ENCODE measurements at regions not wholly inside any gene's neighbourhood (a gene's known extent, or its start where the extent isn't known, plus 50 kb on each side); places are given as distances from the start of the nearest gene placed in this dataset.
A peak's percentile ranks its signal among the peaks of the same experiment; 100 is the strongest.
"Not testable (repeated sequence)": the region's sequence is repeated elsewhere in the genome, so short reads cannot be mapped to it uniquely, and the experiment has no call there.

DNA sequence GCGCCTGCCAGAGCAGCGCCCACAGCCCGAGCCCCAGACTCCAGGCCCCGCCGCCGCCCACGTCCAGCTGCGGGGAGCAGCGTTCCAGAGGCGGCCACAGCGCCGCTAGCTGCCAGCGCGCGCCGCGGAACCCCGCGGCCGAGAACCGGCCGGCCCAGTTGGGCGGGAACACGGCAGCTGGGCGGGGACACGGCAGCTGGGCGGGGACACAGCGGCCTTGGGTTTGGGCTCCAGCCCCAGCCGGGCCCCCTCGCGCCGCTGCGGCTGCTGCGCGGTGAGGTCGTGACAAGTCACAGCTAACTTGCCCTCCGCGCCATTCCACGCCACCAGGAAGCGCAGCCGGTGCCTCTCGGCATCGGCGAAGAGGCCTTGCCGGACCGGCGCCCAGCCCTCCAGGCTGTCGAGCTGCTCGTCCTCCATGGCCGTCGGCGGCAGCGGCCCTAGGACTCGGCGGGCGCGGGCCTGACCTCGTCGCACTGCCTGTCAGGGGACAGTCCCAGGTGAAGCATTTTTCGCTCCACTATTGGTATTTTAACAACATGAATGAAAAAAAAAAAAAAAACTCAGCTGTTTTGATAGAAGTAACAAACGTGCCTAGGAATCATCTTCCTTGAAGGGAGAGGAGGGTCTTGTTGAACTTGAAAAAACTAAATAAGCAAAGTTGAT is 56.6 kb upstream of the GOLGA8N start:
- H3K79me2 ChIP-seq (ENCODE audit: insufficient read depth); H3K9me3 ChIP-seq (ENCODE audit: low read depth); H3K4me1 ChIP-seq (ENCODE audit: insufficient read depth); H3F3A ChIP-seq (ENCODE audit: insufficient read depth); in situ Hi-C loops (cut with MboI); H4K20me1 ChIP-seq (ENCODE audit: insufficient read depth); H3K36me3 ChIP-seq (ENCODE audit: low read depth); H3K9me2 ChIP-seq (ENCODE audit: insufficient read depth); H3K27me3 ChIP-seq (replicated peaks; ENCODE audit: insufficient read depth): not testable (repeated sequence)
- peak; percentile 22 for DNase-seq
- Histone ChIP-seq H3K9ac (peak overlapping the region; percentile 86), H3K4me3 (peak overlapping the region; percentile 80), H3K27ac (peak overlapping the region; percentile 66), H3K4me2 (ENCODE audit: unreplicated experiment) (peak overlapping the region; percentile 81), H2AFZ (peak overlapping the region; percentile 95)
- WGBS, 2 experiments (ENCODE audit: low coverage in 1 of 2, low lambda C conversion rate in 2 of 2, missing lambda C conversion rate in 2 of 2), result 1 to 2% methylated on average over 20 to 25 of the region's 61 CpGs

DNA sequence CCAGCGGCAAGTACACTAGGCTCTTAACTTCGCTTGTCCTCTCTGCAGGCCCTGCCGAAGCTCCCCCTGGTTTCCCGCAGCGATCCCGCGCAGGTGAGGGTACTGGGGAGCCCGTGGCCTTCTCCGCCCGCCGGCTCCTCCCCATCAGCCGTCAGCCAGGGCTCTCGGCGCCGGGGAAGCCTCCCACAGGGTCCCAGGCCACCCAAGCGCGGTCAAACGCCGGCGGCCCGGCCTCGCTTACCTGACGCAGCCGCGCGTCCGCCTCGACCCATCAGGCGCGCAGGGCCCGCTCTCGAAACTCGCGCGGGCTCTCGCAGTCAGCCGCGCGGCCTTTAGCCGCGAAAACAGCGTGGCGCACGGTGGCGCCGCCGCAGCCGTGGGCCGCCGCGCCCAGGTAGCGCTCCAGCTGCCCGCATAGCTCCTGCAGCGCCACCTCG is 57.2 kb upstream of the GOLGA8N start:
- H3F3A ChIP-seq (ENCODE audit: insufficient read depth); H3K9me2 ChIP-seq (ENCODE audit: insufficient read depth); DNase-seq; H3K27me3 ChIP-seq (replicated peaks; ENCODE audit: insufficient read depth); H3K36me3 ChIP-seq (ENCODE audit: low read depth); H3K4me3 ChIP-seq; H3K4me1 ChIP-seq (ENCODE audit: insufficient read depth); H3K79me2 ChIP-seq (ENCODE audit: insufficient read depth); H4K20me1 ChIP-seq (ENCODE audit: insufficient read depth); H3K9me3 ChIP-seq (ENCODE audit: low read depth); H2AFZ ChIP-seq; H3K4me2 ChIP-seq (ENCODE audit: unreplicated experiment); H3K27ac ChIP-seq; H3K9ac ChIP-seq; in situ Hi-C loops (cut with MboI): not testable (repeated sequence)
- no CpG with 5 or more reads among the region's 55 CpGs for WGBS, 2 experiments (ENCODE audit: low coverage in 1 of 2, low lambda C conversion rate in 2 of 2, missing lambda C conversion rate in 2 of 2)

DNA sequence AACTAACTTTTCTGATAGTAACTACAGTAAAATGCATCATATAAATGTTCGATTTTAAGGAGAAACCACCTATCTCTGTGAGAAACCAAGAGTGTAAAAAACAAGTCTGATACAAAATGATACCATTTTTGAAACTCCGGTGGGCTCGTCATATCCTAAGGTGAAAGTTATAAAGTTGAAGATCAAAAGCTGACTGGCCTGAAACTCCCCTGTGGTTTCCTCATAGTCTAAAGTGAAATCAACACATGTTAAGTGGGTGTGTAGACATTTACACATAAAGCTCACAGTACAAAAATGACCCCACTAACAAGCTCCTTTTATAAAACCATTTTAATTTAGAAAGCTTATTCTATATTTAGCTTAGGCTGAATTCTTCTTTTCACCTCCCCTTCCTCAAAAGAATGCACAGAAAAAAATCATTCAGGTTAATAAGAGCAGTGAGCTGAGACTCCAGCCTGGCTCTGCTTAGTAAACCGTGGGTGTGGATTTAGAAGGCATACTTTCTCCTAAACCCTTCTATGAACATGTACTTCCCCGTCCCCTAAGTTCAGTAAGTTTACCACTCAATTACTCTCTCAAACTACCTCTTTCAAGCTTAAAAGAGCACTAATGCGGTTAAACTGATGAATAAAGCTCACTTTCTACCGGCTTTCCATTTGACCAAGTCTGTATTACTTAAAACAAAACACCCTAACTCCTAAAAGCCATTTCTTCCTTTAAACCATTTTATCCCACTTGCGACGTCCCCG is 57.9 kb upstream of the GOLGA8N start:
- H4K20me1 ChIP-seq (ENCODE audit: insufficient read depth); H3K27ac ChIP-seq; H3K9me2 ChIP-seq (ENCODE audit: insufficient read depth); H3K4me1 ChIP-seq (ENCODE audit: insufficient read depth); H3K9me3 ChIP-seq (ENCODE audit: low read depth); DNase-seq; H3K36me3 ChIP-seq (ENCODE audit: low read depth); H3K9ac ChIP-seq; in situ Hi-C loops (cut with MboI); H3K4me2 ChIP-seq (ENCODE audit: unreplicated experiment); H3K4me3 ChIP-seq; H3K27me3 ChIP-seq (replicated peaks; ENCODE audit: insufficient read depth); H3F3A ChIP-seq (ENCODE audit: insufficient read depth); H3K79me2 ChIP-seq (ENCODE audit: insufficient read depth); H2AFZ ChIP-seq: not testable (repeated sequence)
- no CpG with 5 or more reads among the region's 10 CpGs for WGBS, 2 experiments (ENCODE audit: low coverage in 1 of 2, low lambda C conversion rate in 2 of 2, missing lambda C conversion rate in 2 of 2)

DNA sequence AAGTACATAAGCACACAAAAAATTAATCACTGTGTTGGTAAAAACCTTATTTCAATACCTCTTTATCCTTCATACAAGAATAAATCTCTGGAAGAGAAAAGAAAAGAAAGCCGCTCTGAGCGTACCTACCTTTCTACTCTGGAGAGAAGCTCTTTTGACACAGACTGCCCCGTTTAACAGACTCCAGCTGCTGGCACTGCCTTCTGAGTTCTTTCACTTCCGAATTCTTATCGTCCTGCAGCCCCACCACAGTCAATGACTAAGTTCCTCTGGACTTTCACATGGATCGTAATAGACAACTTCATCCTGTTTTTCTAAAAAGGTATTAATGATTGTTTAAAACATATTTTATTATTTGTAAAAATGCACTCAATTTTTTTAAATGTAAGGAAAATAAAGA is 67.5 kb upstream of the GOLGA8O start:
- H3K9me3 ChIP-seq (ENCODE audit: low read depth); H3K4me2 ChIP-seq (ENCODE audit: unreplicated experiment); H4K20me1 ChIP-seq (ENCODE audit: insufficient read depth); H3K9ac ChIP-seq; H3K9me2 ChIP-seq (ENCODE audit: insufficient read depth); H3K27me3 ChIP-seq (replicated peaks; ENCODE audit: insufficient read depth); H3K36me3 ChIP-seq (ENCODE audit: low read depth); H3K79me2 ChIP-seq (ENCODE audit: insufficient read depth); H2AFZ ChIP-seq; H3F3A ChIP-seq (ENCODE audit: insufficient read depth); in situ Hi-C loops (cut with MboI); H3K4me1 ChIP-seq (ENCODE audit: insufficient read depth); H3K4me3 ChIP-seq; DNase-seq; H3K27ac ChIP-seq: not testable (repeated sequence)
- 85 to 87% methylated on average over 5 to 6 of the region's 6 CpGs for WGBS, 2 experiments (ENCODE audit: low coverage in 1 of 2, low lambda C conversion rate in 2 of 2, missing lambda C conversion rate in 2 of 2)

DNA sequence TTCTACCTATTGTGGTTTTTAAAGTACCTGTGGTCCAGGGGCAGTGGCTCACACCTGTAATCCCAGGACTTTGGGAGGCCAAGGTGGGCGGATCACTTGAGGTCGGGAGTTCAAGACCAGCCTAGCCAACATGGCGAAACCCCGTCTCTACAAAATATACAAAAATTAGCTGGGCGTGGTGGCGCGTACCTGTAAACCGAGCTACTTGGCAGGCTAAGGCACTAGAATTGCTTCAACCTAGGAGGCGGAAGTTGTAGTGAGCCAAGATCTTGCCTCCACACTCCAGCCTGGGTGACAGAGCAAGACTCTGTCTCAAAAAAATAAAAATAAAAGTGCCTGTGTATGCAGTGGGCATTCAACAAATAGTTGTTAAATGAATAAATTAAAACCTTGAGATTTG is 67.0 kb upstream of the GOLGA8O start:
- H3K4me2 ChIP-seq (ENCODE audit: unreplicated experiment); H3K36me3 ChIP-seq (ENCODE audit: low read depth); H4K20me1 ChIP-seq (ENCODE audit: insufficient read depth); H2AFZ ChIP-seq; in situ Hi-C loops (cut with MboI); H3K27me3 ChIP-seq (replicated peaks; ENCODE audit: insufficient read depth); DNase-seq; H3F3A ChIP-seq (ENCODE audit: insufficient read depth); H3K4me3 ChIP-seq; H3K9me2 ChIP-seq (ENCODE audit: insufficient read depth); H3K79me2 ChIP-seq (ENCODE audit: insufficient read depth); H3K9me3 ChIP-seq (ENCODE audit: low read depth); H3K27ac ChIP-seq; H3K4me1 ChIP-seq (ENCODE audit: insufficient read depth); H3K9ac ChIP-seq: not testable (repeated sequence)
- 95 to 98% methylated on average over 8 to 9 of the region's 9 CpGs for WGBS, 2 experiments (ENCODE audit: low coverage in 1 of 2, low lambda C conversion rate in 2 of 2, missing lambda C conversion rate in 2 of 2)

DNA sequence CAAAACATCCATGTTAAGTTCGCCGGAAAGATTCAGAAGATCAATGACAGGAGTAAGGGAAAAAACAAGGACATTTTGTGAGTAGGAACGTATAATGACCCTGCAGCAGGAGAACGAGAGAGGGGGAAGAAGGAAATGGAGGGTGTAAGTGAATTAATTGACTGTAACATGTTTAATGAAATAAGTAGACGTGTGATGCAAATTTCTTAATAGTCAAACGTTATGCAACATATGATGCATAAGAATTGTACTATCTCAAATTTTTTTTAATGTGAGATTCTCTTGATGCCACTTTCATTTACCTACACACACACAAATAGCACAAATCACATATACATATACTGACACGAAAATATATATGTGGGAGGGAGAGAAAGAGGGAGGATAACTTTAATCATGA is 63.5 kb upstream of the GOLGA8O start:
- H3K9ac ChIP-seq; H3K9me3 ChIP-seq (ENCODE audit: low read depth); H2AFZ ChIP-seq; H3K4me3 ChIP-seq; H3K4me2 ChIP-seq (ENCODE audit: unreplicated experiment); H3K9me2 ChIP-seq (ENCODE audit: insufficient read depth); H4K20me1 ChIP-seq (ENCODE audit: insufficient read depth); H3K36me3 ChIP-seq (ENCODE audit: low read depth); H3F3A ChIP-seq (ENCODE audit: insufficient read depth); H3K27me3 ChIP-seq (replicated peaks; ENCODE audit: insufficient read depth); H3K27ac ChIP-seq; H3K4me1 ChIP-seq (ENCODE audit: insufficient read depth); DNase-seq; in situ Hi-C loops (cut with MboI); H3K79me2 ChIP-seq (ENCODE audit: insufficient read depth): not testable (repeated sequence)
- WGBS, 2 experiments (ENCODE audit: low coverage in 1 of 2, low lambda C conversion rate in 2 of 2, missing lambda C conversion rate in 2 of 2), result 82 to 87% methylated on average over 6 to 7 of the region's 7 CpGs

DNA sequence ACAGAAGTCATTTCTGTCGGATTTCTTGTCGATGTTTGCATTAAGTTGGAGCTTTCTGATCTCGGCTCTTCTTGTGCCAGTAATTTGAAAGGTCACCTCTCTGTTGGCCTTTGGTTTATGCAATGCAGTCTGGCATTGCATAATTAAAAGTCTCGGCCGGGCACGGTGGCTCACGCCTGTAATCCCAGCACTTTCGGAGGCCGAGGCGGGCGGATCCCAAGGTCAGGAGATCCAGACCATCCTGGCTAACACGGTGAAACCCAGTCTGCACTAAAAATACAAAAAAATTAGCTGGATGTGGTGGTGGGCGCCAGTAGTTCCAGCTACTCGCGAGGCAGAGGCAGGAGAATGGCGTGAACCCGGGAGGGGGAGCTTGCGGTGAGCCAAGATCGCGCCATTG is 62.6 kb upstream of the GOLGA8O start:
- WGBS, 2 experiments (ENCODE audit: low coverage in 1 of 2, low lambda C conversion rate in 2 of 2, missing lambda C conversion rate in 2 of 2), result 94 to 97% methylated on average over 20 of the region's 20 CpGs
- not testable (repeated sequence) for H3F3A ChIP-seq (ENCODE audit: insufficient read depth)

More for the DNA sequence above, 62.6 kb upstream of the GOLGA8O start:
- H3K9me2 ChIP-seq (ENCODE audit: insufficient read depth); H3K27ac ChIP-seq; H3K4me1 ChIP-seq (ENCODE audit: insufficient read depth); H3K36me3 ChIP-seq (ENCODE audit: low read depth); H2AFZ ChIP-seq; in situ Hi-C loops (cut with MboI); H4K20me1 ChIP-seq (ENCODE audit: insufficient read depth); H3K4me2 ChIP-seq (ENCODE audit: unreplicated experiment); H3K79me2 ChIP-seq (ENCODE audit: insufficient read depth); H3K9ac ChIP-seq; DNase-seq; H3K27me3 ChIP-seq (replicated peaks; ENCODE audit: insufficient read depth); H3K4me3 ChIP-seq; H3K9me3 ChIP-seq (ENCODE audit: low read depth): not testable (repeated sequence)

Measured in GM23248 (cell line).